ENCODE measurements at regions not wholly inside any gene's neighbourhood (a gene's known extent, or its start where the extent isn't known, plus 50 kb on each side); places are given as distances from the start of the nearest gene placed in this dataset.

DNA sequence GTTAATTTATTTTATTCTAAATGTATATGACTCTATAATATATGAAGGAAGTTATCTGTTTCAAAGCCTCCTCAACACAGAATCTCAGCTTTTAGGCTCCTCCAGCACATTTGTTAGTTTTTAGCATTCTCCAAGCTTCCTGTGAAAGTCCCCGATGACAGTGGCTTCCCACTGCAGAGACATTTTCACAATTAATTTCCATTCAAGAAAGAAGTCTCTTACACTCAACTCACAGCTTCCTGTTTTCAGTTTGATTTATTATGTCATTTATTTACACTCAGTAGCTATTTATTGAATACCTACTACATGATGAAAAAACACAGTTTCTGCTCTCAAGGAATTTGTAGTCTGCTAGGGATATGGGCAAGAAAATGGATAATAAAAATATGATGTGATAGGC is 2228.2 kb upstream of the WWC1 start:
- TF ChIP-seq, protein P1, sequence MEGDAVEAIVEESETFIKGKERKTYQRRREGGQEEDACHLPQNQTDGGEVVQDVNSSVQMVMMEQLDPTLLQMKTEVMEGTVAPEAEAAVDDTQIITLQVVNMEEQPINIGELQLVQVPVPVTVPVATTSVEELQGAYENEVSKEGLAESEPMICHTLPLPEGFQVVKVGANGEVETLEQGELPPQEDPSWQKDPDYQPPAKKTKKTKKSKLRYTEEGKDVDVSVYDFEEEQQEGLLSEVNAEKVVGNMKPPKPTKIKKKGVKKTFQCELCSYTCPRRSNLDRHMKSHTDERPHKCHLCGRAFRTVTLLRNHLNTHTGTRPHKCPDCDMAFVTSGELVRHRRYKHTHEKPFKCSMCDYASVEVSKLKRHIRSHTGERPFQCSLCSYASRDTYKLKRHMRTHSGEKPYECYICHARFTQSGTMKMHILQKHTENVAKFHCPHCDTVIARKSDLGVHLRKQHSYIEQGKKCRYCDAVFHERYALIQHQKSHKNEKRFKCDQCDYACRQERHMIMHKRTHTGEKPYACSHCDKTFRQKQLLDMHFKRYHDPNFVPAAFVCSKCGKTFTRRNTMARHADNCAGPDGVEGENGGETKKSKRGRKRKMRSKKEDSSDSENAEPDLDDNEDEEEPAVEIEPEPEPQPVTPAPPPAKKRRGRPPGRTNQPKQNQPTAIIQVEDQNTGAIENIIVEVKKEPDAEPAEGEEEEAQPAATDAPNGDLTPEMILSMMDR (IDR thresholded peaks at IDR 0.05 in 4 of 5, conservative IDR thresholded peaks at IDR 0.05 in 1 of 5): no peak
- no peak for TF ChIP-seq POLR2A (IDR thresholded peaks at IDR 0.05)

Data from gastrocnemius medialis (tissue), 4 donors.